H54 (cell line): ENCODE measurements at regions not wholly inside any gene's neighbourhood (a gene's known extent, or its start where the extent isn't known, plus 50 kb on each side); places are given as distances from the start of the nearest gene placed in this dataset.

ENCODE experiments used
- DNase-seq: peaks from one replicate; pipeline ENCODE4 v3.0.0; 2011; ENCODE audit warnings: low spot score, mixed read lengths; ENCODE audit not compliant: insufficient read length
- FAIRE-seq: peaks from 3 replicates; lab custom pipeline; 2011; peaks lifted over from hg19 to GRCh38; lab: Jason Lieb, UNC
- POLR2A ChIP-seq: IDR thresholded peaks from 2 replicates; pipeline ENCODE4 v1.6.1; 2011; ENCODE audit warnings: low read depth, mild to moderate bottlenecking, low read length

DNA sequence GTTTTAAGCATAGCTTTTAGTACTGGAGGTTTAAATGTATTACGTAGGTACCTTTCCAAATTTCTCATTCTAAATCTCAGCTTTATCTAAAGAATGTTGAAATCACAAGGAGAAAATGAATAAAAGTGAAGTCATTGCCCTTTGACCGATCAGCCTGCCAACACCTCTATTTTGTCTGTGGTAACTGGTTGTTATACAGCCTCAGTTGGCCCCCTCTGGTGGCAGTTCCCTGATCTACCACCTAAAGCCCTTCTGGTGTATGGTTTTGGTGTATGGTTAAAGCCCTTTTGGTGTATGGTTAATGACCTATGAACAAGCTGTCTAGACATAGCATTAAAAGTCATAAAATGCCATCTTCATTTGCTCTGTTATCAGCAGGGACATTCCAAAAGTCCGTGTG is 378.2 kb upstream of the AZI2 start:
- DNase-seq = peak; percentile 23
- TF ChIP-seq POLR2A = no peak
- peak; percentile 91 for FAIRE-seq

DNA sequence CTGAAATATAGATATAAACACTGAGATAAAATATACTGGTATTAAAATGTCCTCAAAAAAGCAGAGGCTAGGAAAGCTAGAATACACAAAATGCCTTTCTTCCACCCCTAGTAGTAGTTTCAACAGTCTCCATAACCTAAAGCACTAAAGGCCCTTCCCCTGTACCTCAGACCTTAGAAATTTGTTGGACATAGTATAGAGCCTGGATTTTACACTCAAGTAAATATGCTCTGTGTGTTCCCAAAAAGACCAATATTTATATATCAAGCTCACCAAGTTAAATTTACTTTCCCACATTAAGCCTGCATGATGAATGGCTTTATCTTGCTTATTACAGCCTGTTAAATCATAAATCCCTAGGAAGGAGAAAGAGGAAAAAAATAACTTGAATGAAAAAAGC is 378.7 kb upstream of the AZI2 start:
- no peak for TF ChIP-seq POLR2A
- DNase-seq = no peak
- no peak for FAIRE-seq

DNA sequence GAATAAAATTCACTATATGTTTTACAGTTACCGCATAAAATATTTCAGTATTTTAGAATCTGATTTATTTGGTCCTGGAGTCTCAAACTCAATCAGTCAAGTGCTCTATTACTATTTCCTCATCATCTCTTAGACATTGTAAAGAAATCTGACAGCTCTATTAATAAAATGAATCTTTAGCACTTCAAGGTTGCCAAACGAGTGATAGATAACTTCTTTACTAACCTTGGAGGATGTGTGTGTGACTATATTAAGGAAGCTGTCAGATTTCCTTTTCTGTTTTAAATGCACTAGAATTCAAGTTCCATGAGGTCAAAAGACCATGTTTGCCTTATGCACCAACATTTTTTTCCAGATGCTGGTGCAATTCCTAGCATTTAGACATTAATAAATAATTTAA is 389.8 kb upstream of the AZI2 start:
- no peak for FAIRE-seq

DNA sequence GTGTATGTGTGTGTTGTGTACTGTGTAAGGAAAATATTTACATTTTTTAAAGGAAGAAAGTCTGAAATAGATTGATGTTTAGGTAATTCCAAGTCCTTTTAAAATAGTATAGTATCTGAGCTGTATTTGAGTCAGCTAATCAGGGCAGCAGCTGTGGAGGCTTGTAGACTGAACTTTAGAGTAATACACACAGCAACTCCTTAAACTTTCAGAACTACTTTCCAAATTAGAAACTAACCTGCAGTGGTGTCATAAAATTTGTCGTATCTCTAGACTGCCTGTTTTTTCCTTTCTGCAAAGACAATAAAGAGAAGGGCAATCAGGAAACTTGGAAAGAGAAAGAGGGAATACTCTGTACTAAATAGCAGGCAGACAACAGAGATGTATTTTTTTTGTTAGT is 391.0 kb upstream of the AZI2 start:
- FAIRE-seq = no peak
- no peak for TF ChIP-seq POLR2A
- DNase-seq = no peak

More for the DNA sequence above, 389.8 kb upstream of the AZI2 start:
- no peak for TF ChIP-seq POLR2A
- no peak for DNase-seq

DNA sequence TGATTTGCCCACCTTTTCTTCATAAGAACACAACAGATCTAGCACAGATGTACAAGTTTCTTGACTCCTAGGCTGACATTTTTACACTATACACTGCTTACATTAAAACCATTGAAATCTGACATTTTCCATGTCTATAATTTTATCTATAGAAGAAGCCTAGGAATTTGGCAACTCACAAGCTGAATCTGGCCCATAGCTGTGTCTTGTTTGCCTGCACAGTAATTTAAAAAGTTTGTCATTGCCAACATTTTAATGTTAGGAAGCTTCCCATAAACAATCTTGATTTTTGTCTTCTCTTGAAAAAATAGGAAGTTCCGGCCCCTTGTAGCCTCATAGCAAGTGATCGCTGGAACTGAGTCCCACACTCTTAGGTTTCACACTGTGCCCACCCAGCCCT is 394.6 kb upstream of the AZI2 start:
- DNase-seq (no peak), FAIRE-seq (no peak)
- TF ChIP-seq POLR2A = no peak

DNA sequence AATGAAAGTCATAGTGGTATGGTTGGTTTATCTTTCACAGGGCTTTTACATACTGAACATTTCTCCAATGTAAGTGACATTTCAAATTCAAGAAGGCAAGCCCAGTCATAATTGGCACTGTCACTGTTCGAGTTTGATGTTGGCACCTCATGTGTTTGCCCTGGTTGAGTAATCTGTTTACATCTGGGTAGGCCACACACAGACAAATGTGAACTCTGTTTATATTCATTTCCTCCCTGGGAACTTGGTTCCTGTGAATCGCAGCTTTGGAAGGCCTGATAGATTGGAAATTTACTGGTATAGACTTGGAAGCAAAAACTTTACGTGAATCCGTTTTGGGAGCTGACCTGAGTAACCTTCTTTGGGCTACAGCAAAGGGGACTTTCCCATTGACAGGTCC is 395.2 kb upstream of the AZI2 start:
- no peak for TF ChIP-seq POLR2A
- DNase-seq = no peak
- FAIRE-seq = no peak

DNA sequence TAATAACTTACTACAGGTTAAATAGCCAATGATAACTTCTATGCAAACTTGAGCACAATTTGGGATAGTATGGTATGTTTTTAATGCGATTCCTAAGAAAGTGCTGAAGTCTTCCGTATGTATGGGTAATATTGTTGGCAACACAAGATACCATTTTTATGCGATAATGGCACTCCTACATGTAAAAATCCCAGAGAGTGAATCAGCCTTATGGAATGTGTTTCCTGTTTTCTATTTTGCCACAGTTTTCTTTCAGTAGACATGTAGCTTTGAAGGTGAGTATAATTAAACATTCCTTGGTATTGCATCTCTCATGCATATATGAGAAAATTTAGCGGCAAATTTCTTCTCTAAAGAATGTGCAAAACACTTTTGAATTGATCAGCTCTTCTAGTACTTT is 396.8 kb upstream of the AZI2 start:
- no peak for TF ChIP-seq POLR2A
- FAIRE-seq = peak; percentile 80
- DNase-seq = peak; percentile 2

DNA sequence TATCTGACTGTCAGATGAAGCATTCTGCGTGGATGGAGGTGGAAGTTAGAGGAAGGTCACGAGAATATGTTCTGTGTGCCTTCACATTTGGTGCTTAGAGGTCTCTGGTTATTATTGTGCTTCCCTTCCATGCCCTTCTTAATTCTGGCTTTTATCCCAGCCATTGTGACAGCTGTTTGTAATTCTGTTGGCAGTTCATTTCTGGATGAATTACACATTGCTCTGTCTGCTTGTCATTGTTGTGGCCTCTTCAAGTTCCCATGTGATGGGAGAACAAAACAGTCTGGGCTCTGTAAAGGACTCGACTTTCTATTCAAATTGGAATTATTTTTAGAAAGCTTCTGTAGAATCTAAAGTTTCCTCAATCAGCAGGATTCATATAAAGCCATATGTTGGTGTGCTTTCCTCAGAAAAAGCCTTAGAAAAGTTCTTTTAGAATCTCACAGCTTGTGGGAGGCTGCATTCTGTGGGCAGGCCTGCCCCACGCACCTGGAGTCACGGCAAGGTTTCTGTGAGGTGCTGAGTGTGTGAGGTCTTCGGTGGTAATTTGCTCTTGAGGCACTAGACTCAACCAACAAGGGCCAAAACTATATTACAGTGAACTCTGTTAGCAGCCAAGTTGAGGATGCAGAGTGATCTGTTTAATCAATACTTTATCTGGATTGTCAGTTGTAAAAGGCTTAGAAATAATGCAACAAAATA is 397.4 kb upstream of the AZI2 start:
- no peak for DNase-seq
- FAIRE-seq = peak; percentile 77
- TF ChIP-seq POLR2A = no peak

DNA sequence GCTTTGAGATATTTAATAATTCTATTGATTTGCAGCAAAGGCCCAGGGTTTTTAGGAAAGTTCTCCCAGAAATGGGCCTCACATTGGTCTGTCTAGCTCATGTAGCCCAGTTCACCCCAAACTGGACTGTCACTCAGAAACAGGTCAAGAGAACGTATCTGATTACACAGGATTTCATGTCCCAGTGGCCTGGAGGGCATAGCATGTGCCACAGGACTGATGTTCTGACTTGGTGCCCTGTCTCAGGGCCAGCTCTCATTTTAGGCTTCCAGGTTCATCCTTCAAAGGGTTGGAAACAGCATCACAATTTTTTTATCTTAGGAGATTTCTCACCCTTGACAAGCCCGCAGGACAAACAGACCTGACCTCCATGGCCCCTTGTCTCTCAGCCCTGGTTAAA is 398.4 kb upstream of the AZI2 start:
- no peak for TF ChIP-seq POLR2A
- FAIRE-seq (no peak), DNase-seq (no peak)

DNA sequence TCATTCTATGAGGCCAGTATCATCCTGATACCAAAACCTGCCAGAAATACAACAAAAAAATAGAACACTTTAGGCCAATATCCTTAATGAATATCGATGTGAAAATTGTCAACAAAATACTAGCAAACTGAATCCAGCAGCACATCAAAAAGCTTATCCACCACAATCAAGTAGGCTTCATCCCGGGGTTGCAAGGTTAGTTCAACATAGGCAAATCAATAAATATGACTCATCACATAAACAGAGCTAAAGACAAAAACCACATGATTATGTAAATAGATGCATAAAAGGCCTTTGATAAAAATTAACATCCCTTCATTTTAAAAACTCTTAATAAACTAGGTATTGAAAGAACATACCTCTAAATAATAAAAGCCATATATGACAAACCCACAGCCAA is 403.2 kb upstream of the AZI2 start:
- no peak for TF ChIP-seq POLR2A
- DNase-seq (no peak), FAIRE-seq (no peak)

DNA sequence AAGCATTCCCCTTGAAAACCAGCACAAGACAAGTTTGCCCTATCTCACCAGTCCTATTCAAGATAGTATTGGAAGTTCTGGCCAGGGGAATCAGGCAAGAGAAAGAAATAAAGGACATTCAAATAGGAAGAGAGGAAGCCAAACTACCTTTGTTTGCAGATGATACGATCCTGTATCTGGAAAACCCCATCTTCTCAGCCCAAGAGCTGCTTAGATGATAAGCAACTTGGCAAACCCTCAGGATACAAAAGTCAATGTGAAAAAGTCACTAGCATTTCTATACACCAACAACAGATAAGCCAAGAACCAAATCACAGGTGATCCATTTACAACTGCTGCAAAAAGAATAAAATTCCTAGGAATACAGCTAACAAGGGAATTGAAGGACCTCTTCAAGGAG is 403.7 kb upstream of the AZI2 start:
- no peak for FAIRE-seq
- no peak for TF ChIP-seq POLR2A
- no peak for DNase-seq

DNA sequence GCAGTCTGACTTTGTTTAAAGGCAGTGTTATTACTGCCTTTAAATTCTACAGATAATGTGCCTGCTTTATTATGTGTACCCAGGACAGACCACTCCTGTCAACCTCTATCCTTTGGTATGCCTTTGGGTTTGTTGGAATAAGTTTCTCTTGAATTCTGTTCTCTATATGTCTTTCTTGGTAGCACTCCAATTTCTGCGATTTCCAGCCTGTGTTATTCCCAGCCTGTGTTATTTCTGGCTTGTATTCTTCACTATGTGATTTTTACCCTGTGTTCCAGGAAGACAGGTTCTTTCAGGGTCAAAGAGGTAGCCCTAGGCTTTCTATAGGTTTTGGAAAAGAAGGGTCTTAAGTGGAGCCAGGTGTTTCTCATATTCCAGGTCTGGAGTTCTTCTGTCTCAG is 407.4 kb upstream of the AZI2 start:
- no peak for DNase-seq
- TF ChIP-seq POLR2A = no peak
- FAIRE-seq = no peak

DNA sequence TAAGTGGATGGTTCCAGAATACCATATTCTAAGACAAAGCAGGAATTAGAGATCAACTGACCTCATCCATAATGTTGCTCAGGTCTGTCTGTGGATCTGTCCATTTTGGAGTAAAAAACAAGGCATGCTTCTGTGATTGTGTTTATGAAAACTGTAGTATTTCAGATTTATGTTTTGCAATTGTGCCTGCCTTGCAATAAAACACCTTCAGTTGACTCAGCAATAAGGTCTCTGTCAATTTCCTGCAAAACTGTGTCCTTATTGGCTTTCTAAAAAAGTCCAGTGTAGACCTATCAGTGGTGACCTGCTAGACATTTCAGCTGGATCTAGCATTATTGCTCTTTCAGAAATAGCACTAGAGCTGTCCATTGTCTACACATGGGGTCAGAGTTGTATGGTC is 409.5 kb upstream of the AZI2 start:
- no peak for TF ChIP-seq POLR2A
- DNase-seq (no peak), FAIRE-seq (no peak)

DNA sequence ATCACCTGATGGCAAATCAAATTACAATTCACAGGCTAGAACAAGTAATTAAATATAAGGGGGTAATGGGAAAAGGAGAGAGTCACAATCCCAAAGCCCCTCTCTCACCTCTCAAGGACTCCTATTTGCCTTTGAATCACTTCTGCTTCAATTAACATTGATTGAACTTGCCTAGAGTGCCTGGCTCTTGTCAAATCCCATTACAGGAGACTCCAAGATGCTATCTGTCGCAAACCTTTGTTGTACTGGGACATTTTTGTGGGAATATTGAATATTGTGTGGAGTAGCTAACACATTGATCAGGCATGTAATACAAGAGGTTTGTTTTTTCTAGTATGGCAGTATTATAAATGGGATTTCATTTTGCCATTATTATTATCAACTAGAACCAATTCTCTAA is 412.8 kb upstream of the AZI2 start:
- no peak for TF ChIP-seq POLR2A
- DNase-seq (no peak), FAIRE-seq (no peak)

DNA sequence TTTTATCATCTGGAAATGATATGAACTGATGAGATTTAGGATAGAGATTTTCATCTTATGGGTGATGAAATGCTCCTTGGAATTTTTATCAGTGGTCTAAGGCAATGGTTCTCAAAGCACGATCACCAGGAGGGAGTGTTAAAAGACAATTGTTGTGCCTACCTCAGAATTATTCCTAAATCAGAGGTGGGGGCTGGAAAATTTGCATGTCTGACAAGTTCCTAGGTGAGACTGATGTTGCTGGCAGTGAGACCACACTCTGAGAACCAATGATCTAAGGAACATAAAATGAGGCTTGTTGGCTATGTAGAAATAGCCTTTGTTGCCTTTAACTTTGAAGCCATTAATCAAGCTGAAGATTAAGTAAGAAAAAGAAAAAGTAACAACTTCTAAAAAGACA is 416.6 kb upstream of the AZI2 start:
- no peak for TF ChIP-seq POLR2A
- FAIRE-seq (no peak), DNase-seq (no peak)

DNA sequence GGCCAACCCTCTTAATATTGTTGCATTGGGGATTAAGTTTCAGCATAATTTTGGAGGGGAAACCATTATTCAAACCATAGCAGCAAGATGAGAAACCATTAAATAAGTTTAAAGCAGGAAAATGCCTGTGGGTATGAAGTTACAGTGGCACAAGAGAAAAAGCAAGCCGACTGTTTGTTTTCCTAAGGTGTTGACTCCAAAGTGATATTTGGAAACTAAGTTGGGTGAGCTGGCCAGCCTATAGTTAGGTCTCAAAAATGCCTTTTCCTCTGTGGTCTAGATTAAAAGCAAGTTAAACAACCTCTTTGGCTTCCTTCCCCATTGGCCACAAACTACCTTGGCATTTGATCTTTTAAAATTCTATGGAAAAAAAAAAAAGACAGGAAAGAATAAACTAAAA is 419.8 kb upstream of the AZI2 start:
- no peak for FAIRE-seq
- TF ChIP-seq POLR2A = no peak
- no peak for DNase-seq
